Neural cell (in vitro differentiated cells): ENCODE measurements at regions not wholly inside any gene's neighbourhood (a gene's known extent, or its start where the extent isn't known, plus 50 kb on each side); places are given as distances from the start of the nearest gene placed in this dataset.
"Not testable (repeated sequence)": the region's sequence is repeated elsewhere in the genome, so short reads cannot be mapped to it uniquely, and the experiment has no call there.

ENCODE experiments used
- H2AFZ ChIP-seq: fragments of 200-600, 300-800 bp; sonication (generic), shearing (Covaris generic); 2 replicates; pipeline ENCODE4 v1.6.0; 2014; ENCODE audit warnings: low read depth, mild to moderate bottlenecking, antibody characterized with exemption, low read length, moderate library complexity
- H3F3A ChIP-seq: fragments of 200-600 bp; shearing (Covaris generic); 2 replicates; pipeline ENCODE4 v1.6.1; 2016; ENCODE audit warnings: mild to moderate bottlenecking, moderate library complexity, mixed read lengths, antibody characterized with exemption, low read length; ENCODE audit not compliant: insufficient read depth, poor library complexity, severe bottlenecking
- H3K27ac ChIP-seq: fragments of 200-600, 300-800 bp; sonication (generic), shearing (Covaris generic); 2 replicates; pipeline ENCODE4 v1.5.1; 2014; ENCODE audit warnings: mild to moderate bottlenecking, low read length, moderate library complexity
- H3K27me3 ChIP-seq: fragments of 300-800, 200-600 bp; sonication (generic), shearing (Covaris generic); 2 replicates; pipeline ENCODE4 v1.6.0; 2014; ENCODE audit warnings: mild to moderate bottlenecking, low read depth, low read length, moderate library complexity; ENCODE audit not compliant: insufficient read depth
- H3K36me3 ChIP-seq: fragments of 300-800, 200-600 bp; sonication (generic), shearing (Covaris generic); 2 replicates; pipeline ENCODE4 v1.5.1; 2014; ENCODE audit warnings: mild to moderate bottlenecking, antibody characterized with exemption, low read length, moderate library complexity; ENCODE audit not compliant: insufficient read depth
- H3K4me2 ChIP-seq: fragments of 300-800, 200-600 bp; sonication (generic), shearing (Covaris generic); 2 replicates; pipeline ENCODE4 v1.6.0; 2014; ENCODE audit warnings: mild to moderate bottlenecking, low read length
- H3K4me3 ChIP-seq: fragments of 300-800, 200-600 bp; sonication (generic), shearing (Covaris generic); 2 replicates; pipeline ENCODE4 v1.5.1; 2014; ENCODE audit warnings: mild to moderate bottlenecking, low read length, moderate library complexity
- H3K79me2 ChIP-seq: fragments of 200-600 bp; shearing (Covaris generic); replicated peaks from 2 replicates; pipeline ENCODE4 v1.6.0; 2014; ENCODE audit warnings: mild to moderate bottlenecking, low read length, moderate library complexity; ENCODE audit not compliant: insufficient read depth
- H3K9ac ChIP-seq: fragments of 300-800, 200-600 bp; sonication (generic), shearing (Covaris generic); 2 replicates; pipeline ENCODE4 v1.6.1; 2016; ENCODE audit warnings: mild to moderate bottlenecking, low read length, mixed read lengths
- H3K9me2 ChIP-seq: fragments of 200-600 bp; shearing (Covaris generic); 2 replicates; pipeline ENCODE4 v1.6.1; 2016; ENCODE audit warnings: mild to moderate bottlenecking, low read length, mixed read lengths; ENCODE audit not compliant: insufficient read depth
- H3K9me3 ChIP-seq: fragments of 200-600, 300-800 bp; sonication (generic), shearing (Covaris generic); 2 replicates; pipeline ENCODE4 v1.6.1; 2016; ENCODE audit warnings: mild to moderate bottlenecking, mixed run types, low read length, moderate library complexity, mixed read lengths
- H4K20me1 ChIP-seq: fragments of 200-600 bp; shearing (Covaris generic); 2 replicates; pipeline ENCODE4 v1.6.1; 2016; ENCODE audit warnings: mild to moderate bottlenecking, mixed run types; ENCODE audit not compliant: insufficient read depth
- CTCF ChIP-seq: fragments of 450-650 bp; IDR thresholded peaks from 2 replicates; pipeline ENCODE4 v1.5.1; 2014; ENCODE audit warnings: antibody characterized with exemption, mild to moderate bottlenecking, moderate library complexity; ENCODE audit not compliant: poor library complexity, severe bottlenecking
- MXI1 ChIP-seq: fragments of 450-650 bp; conservative IDR thresholded peaks from 2 replicates; pipeline ENCODE4 v1.6.1; 2014; ENCODE audit warnings: antibody characterized with exemption, mild to moderate bottlenecking; ENCODE audit not compliant: poor library complexity, severe bottlenecking
- POLR2AphosphoS5 ChIP-seq: IDR thresholded peaks from 2 replicates; pipeline ENCODE4 v1.6.1; 2012
- RAD21 ChIP-seq: fragments of 450-650 bp; conservative IDR thresholded peaks from 2 replicates; pipeline ENCODE4 v1.6.1; 2014; ENCODE audit warnings: antibody characterized with exemption, mild to moderate bottlenecking, moderate library complexity
- REST ChIP-seq: IDR thresholded peaks from 2 replicates; pipeline ENCODE4 v1.6.1; 2012; ENCODE audit warnings: borderline replicate concordance

GRCh38 chr7:106582365-106582764, 78.6 kb downstream of the CCDC71L start:
- no peaks in the 10 kb centered on the region for H3K9me2 ChIP-seq
- H3F3A ChIP-seq, result no peaks in the 10 kb centered on the region
- H4K20me1 ChIP-seq, result no peaks in the 10 kb centered on the region
- no peaks in the 10 kb centered on the region for H3K27me3 ChIP-seq
- no peak overlapping the region for H3K9ac ChIP-seq
- no peaks in the 10 kb centered on the region for H3K36me3 ChIP-seq
- H3K9me3 ChIP-seq, result no peaks in the 10 kb centered on the region
- no peak overlapping the region for H3K27ac ChIP-seq
- H3K79me2 ChIP-seq, result no peaks in the 10 kb centered on the region
- TF ChIP-seq CTCF, result no peak
- no peak for TF ChIP-seq MXI1
- TF ChIP-seq POLR2AphosphoS5, result no peak
- no peak for TF ChIP-seq REST
- no peak for TF ChIP-seq RAD21
- no peak overlapping the region for H3K4me2 ChIP-seq
- H3K4me3 ChIP-seq, result no peak overlapping the region
- H2AFZ ChIP-seq, result no peak overlapping the region

GRCh38 chr7:106579086-106579485, 81.9 kb downstream of the CCDC71L start:
- H3K27me3 ChIP-seq, H3K4me2 ChIP-seq, H3K9me3 ChIP-seq, H3K9ac ChIP-seq, H3K9me2 ChIP-seq, H2AFZ ChIP-seq, H3K4me3 ChIP-seq, H3K27ac ChIP-seq, H3K36me3 ChIP-seq, H3F3A ChIP-seq, H3K79me2 ChIP-seq, H4K20me1 ChIP-seq: not testable (repeated sequence)

GRCh38 chr7:106575138-106575823, 85.7 kb downstream of the CCDC71L start:
- Histone ChIP-seq H3K9me3 (no peaks in the 10 kb centered on the region), H3K36me3 (no peaks in the 10 kb centered on the region), H3K27me3 (no peaks in the 10 kb centered on the region), H3K4me2 (no peak overlapping the region), H3K79me2 (no peaks in the 10 kb centered on the region), H3K27ac (no peak overlapping the region), H2AFZ (no peak overlapping the region), H3K9me2 (no peaks in the 10 kb centered on the region), H4K20me1 (no peaks in the 10 kb centered on the region), H3K9ac (no peak overlapping the region), H3K4me3 (no peak overlapping the region), H3F3A (no peaks in the 10 kb centered on the region)
- TF ChIP-seq POLR2AphosphoS5, result no peak
